Hematopoietic multipotent progenitor cell treated with erythropoietin and hydrocortisone succinate and interleukin-3 and kit ligand, for 8 days (in vitro differentiated cells): ENCODE measurements at regions not wholly inside any gene's neighbourhood (a gene's known extent, or its start where the extent isn't known, plus 50 kb on each side); places are given as distances from the start of the nearest gene placed in this dataset.
A peak's percentile ranks its signal among the peaks of the same experiment; 100 is the strongest.

ENCODE experiments used
- DNase-seq: peaks from one replicate; pipeline ENCODE4 v3.0.0-alpha.2; 2015

DNA sequence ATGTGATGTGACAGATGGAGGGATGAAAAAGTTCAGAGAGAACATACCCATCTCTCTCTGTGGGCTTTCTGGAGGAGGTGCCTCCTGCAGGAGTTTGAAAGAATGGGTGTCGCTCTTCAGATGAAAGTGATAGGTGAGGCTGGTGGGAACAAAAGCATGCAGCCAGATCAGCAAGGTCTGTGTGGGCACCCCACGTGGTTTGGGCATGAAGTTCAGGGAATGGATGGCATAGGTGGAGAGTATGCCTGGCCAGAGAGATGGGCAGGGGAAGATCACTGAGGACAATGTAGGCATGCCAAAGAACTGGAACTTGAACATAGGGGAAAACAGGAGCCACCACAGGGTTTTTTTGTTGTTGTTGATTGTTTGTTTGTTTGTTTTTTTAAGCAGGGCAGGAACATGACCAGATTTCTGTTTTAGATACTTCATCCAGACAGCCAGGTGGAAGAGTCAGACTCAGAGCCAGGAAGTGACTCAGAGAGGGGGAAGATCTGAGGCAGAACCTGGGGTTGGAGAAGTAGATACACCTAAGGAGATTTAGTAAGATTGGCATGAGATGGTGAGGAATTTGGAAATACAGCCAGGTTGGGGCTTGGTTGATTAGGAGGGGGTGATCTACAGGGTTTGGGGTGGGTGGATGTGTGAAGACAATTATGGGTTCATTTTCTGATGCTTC, 64.8 kb upstream of the CLSTN2 start:
- no peak for DNase-seq

- DNase-seq, result no peak
Observed at GRCh38 chr3:139868773-139869172, 66.2 kb upstream of the CLSTN2 start.

DNA sequence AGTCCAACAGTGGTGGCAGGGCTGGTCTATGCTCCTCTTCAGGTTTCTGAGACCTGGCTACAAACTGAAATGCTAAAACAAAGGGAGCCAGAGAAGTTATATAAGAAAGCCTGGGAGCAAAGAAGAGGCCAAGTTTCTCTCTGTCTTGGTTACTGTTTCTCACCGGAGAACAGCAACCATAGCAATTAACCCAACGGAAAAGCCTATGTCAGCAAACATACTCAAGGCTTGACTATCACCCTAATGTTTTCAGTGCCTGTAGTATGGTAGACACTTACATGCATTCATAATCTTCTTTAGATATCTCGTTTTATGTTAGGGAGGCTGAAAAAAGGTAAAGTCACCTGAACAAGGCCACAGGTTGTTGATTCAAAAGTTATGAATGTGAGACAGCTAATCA, 86.3 kb upstream of the CLSTN2 start:
- no peak for DNase-seq

- no peak for DNase-seq
Observed at GRCh38 chr3:139846729-139847128, 88.3 kb upstream of the CLSTN2 start.

- no peak for DNase-seq
Observed at GRCh38 chr3:139839659-139840058, 95.3 kb upstream of the CLSTN2 start.

- no peak for DNase-seq
Observed at GRCh38 chr3:139839014-139839413, 96.0 kb upstream of the CLSTN2 start.

- DNase-seq, result no peak
Observed at GRCh38 chr3:139838269-139838957, 96.6 kb upstream of the CLSTN2 start.

GRCh38 chr3:139836698-139837464, 98.1 kb upstream of the CLSTN2 start:
- no peak for DNase-seq

GRCh38 chr3:139835830-139836683, 98.9 kb upstream of the CLSTN2 start:
- no peak for DNase-seq

DNA sequence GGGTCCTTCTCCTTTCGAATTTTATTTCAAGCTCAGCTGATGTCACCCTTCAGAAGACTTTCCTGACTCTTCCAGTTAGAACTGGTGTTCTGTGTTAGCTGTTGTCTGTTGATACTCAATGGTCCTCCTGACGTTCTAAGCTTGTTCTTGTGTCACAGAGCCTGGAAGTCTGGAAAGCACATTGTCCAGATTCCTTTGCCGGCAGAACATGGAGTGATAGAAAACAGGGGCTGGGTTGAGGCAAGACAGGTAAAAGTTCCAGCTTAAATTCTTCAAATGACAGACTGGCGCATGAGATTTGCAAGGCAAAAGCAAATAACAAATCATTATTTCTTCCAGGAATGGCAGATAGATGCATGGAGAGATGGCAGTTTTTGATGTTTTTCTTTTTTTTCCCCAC, 102.0 kb upstream of the CLSTN2 start:
- DNase-seq, result no peak

DNA sequence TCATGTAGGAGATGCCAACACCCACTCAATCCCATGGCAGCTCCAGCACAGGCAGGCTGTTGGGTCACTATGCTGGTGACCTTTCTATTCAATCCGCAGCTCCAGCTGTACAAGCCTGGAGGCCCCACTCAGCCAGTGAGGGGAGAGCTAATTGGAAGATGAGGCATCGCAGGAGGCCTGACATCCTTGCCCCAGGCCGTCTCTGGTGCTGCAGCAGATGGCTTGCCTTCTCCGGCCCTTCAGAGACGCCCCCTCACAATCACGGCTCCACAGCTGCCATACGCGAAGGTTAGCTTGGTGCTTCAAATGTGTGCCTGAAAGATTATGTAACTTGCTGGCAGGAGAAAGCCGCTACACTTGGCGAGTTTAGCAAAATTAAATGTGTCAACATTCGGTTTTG, 104.2 kb upstream of the CLSTN2 start:
- DNase-seq, result no peak

DNA sequence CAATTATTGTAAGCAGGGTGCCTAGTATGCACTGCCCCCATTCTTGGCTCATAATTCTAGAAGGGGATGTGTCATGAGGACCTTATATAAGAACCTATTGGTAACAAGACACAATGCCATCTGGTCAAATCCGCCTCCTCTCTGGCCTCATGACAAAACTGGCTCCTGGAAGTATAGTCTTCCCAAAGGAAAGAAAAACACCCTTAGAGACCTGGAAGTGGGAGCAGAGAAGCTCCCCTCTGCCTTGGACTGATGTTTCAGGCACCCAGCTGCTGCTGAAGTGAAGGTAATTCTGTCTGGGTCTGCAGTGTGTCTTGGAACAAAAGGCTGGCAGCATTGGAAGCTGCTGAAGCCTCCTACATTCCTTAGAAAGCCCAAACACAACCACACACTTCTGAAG, 107.2 kb upstream of the CLSTN2 start:
- DNase-seq, result no peak

DNA sequence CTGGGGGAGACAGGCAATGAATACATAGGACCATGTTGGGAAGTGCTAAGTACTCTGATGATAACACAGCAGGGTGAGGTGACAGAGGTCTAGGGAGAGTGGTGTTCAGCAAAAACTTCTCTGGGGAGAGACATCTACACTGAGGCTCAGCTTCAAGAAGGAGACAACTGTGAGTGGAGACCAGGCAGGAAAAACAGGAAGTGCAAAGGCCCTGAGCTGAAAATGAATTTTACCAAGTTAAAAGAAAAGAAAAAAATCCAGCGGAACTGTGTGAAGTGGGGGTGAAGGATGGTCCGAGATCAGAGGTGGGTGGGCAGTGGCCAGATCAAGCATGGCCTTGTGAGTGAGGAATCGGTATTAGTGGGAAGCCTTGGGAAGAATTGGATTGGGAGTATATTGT, 110.1 kb upstream of the CLSTN2 start:
- DNase-seq, result no peak

DNA sequence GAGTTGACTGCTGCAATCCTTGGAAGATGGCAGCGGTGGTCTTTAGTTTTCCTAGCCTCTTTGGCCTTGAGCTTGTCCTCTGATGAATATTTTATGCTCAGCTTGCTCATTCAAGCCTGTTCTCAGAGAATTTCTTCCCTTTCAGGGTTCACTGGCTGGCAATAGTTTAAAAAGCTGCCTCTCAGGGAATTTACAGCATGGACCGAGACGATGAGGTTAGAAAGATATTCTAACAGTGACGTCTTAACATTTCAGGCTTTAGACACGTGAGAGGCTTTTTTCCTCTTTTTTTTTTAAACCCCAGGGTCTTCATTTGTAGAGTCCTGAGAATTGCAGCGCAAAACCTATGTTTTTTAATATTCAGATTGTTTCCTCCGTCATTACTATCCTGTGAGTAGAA, 120.3 kb upstream of the CLSTN2 start:
- no peak for DNase-seq

DNA sequence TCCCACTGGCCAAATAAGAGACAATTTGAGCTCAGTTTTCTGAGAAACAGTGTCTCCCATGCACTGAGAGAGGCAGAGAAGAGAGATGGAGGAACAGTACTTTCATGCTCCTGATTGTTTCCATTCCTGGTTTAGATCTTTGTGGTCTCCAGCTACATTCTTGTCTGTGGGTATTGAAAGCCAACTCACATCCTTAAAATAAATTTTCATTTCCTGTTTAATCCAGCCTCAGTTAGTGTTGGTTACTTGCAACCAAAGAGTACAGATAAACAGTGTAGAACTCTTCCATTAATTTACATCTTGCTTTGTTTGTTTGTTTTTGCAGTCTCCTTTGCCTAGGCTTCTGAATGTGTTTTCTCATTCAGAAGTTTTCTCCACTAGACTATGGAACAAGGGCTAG, 123.7 kb upstream of the CLSTN2 start:
- no peak for DNase-seq

GRCh38 chr3:139808201-139808600, 126.8 kb upstream of the CLSTN2 start:
- DNase-seq, result no peak

DNA sequence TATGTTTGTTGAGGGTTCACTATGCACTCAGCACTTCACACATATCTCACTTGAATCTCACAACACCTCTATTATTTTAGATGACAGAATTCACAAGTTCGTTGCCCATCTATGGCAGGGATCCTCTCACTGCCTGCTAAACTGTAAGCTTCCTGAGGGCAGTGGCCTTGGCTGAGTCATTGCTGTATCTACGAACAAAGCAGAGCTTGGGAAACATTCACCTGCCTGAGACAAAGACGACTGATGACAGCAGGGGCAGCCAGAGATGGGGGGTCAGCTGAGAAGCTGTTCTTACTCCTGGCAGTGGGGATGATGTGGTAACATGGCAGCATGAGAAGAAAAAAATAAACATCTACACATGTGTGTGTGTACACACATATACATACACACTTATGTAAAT, 125.5 kb upstream of the NMNAT3 start:
- DNase-seq, result no peak

DNA sequence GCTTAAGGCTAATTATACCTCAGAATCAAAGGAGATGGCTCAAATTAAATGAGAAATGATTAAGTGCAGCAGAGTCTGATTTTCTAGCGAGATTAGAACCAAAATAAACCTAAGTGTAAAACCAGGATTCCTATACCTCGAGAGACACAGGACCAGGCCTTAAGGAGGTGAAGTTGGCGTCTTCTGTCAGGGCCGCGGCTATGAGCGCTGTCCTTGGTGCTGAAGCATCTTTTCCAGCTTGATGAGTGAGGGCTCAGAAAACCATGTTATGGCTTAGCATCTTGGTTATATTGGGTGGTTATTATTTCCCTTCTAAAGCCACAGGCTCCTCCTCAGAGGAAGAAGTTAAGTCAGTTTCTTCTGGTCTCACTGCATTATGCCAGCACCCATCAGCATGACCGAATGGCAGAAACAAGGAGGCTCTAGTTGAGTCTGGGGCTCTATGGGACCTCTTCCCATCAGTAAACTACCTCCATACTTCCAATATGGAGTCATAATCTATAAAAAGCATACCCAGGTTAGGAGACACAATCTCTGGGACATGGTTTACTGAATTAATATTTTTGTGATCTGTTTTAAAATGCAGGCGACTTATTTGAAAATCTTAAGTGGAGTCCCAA, 120.1 kb upstream of the NMNAT3 start:
- peak; percentile 49 for DNase-seq

GRCh38 chr3:139794469-139795265, 116.9 kb upstream of the NMNAT3 start:
- no peak for DNase-seq

DNA sequence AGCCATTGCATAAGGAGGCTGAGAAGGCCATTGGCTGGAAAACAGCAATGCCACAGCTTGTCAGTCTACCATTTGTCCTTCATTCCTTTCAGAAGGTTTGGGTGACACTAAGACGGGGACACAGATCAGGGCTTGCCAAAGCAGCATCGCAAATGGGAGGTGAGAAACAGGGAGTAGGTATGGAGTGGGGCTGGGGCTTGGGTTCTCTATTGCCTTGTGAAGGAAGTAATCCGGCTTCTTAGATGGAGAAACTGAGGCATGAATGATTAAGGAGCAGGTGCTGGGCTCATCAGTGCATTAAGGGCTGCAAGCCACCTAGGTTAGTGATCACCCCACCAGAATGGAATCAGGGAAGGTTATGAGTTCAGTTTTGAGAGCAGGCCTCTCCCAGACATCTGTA, 115.6 kb upstream of the NMNAT3 start:
- DNase-seq, result no peak

DNA sequence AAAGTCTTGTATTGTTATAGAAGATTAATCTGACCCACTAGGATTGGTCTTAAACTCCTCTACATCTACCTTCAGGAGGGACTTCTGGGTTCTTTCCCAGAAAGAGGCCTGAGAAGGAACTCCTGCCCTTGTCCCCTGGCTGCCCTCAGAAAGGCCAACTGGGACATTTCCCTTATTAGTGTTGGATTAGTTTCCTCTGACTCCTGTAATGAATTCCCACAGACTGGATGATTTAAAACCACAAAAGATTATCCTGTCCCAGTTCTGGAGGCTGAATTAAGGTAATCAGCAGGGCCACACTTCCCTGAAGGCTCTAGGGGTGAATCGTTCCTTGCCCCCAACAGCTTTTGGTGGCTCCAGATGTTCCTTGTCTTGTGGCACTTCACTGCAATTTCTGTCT, 102.8 kb upstream of the NMNAT3 start:
- DNase-seq, result no peak

- no peak for DNase-seq
Observed at GRCh38 chr3:139778682-139779233, 101.0 kb upstream of the NMNAT3 start.
